GM18517 (cell line): ENCODE measurements at regions not wholly inside any gene's neighbourhood (a gene's known extent, or its start where the extent isn't known, plus 50 kb on each side); places are given as distances from the start of the nearest gene placed in this dataset.

Source experiments
- ATAC-seq: cut with Tn5 transposase; IDR thresholded peaks from one replicate; pipeline ENCODE4 v1.9.1; 2021; ENCODE audit warnings: mild to moderate bottlenecking, moderate library complexity; ENCODE audit not compliant: unreplicated experiment

GRCh38 chr9:78595200-78595945 is 298.4 kb downstream of the PSAT1 start:
- no peak for ATAC-seq

DNA sequence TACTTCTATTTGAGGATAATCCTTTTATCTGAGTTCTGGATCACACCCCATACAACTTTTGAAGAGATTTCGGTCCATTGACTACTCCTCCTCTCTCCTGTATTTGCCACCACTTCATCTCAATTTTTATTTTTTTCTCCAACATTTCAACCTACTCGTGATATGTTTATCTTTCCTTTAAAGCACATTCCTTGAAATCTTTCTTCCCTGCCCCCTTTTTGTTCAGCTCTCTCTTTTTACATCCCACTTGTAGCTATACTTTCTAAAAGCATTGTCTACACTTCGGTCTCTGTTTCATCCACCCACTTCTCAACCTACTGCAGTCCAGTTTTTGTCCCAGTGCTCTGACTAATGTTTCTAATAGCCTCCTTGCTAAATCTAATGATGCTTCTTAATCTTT is 299.4 kb downstream of the PSAT1 start:
- no peak for ATAC-seq

DNA sequence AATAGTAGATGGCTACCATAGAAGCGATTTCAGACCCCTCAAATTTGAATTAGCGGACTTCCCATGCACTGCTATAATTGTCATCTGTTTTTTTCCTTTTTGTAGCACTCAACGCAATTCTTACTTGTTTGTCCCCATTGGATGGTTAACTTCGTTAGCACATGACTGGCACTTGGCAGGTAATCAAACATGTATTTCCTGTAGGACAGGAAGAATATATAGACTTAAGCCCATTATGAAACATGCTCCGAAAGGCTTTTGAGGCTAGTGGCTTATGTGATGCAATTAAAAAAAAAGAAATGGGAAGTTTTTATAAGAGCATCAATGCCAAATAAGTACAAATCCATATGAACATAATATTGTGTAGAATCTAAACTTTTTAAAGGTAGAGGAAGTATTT is 301.2 kb downstream of the PSAT1 start:
- ATAC-seq, result no peak

DNA sequence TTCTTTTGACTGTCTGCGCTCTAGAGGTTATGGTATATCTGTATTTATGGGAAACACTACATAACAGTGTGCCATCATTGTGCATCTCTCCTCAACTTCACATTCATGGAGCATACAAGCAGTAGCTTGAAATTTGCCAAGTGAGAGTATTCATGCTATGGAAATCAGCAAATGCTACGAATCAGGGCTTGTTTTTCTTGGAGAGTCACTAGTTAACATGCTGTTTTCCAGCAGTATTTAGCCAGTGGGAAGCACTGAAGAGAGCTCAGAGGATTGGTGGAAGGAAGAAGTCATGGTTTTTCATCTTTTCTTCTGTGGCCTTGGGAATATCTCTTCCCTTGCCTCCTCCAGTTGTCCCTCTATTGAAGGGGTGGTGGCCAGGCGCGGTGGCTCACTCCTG is 303.0 kb downstream of the PSAT1 start:
- ATAC-seq, result no peak

DNA sequence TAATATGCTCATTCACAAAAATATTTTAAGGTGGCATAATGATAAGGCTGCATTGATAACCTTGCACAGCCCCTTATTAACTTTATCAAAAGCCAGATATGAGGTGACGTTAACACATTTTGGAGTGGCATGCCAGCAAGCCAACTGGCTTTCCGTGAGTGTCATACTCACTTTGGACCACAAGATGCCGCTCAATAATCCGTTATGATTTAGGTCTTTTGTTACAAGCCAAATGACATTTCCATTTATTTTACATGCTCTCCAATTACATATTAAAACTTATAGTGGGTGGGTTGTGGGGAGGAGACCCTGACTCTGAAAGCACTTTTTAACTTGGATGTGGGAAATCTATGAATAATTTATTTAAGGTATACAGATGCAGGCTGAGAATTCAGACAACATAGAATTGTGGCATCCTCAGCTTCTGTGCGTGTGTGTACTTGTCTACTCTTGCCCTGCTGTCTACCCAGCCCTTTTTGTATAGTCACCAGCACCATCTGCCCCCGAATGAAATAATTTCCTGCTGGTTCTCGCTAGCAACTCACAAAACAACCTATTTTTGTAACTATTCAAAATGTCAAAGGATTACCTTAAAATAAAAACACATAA is 305.1 kb downstream of the PSAT1 start:
- peak; percentile 72 for ATAC-seq

- no peak for ATAC-seq
These were observed 308.4 kb downstream of the PSAT1 start for GRCh38 chr9:78605041-78606000.

GRCh38 chr9:78606001-78606379 is 309.1 kb downstream of the PSAT1 start:
- ATAC-seq, result no peak

DNA sequence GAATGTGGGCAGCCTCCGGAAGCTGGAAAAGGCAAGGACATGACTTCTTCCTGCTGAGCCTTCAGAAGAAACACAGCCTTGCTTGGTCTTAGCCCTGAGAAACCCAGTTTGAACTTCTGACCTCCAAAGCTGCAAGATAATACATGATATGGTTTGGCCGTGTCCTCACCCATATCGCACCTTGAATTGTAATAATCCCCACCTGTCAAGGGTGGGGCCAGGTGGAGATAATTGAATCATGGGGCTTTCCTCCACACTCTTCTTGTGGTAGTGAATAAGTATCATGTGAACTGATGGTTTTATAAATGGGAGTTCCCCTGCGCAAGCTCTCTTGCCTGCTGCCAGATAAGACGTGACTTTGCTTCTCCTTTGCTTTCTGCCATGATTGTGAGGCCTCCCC is 310.9 kb downstream of the PSAT1 start:
- no peak for ATAC-seq

GRCh38 chr9:78609450-78609849 is 312.5 kb downstream of the PSAT1 start:
- no peak for ATAC-seq

- ATAC-seq, result no peak
These were observed 315.2 kb downstream of the PSAT1 start for GRCh38 chr9:78612091-78612490.

- no peak for ATAC-seq
These were observed 316.1 kb downstream of the PSAT1 start for GRCh38 chr9:78613006-78613405.

- ATAC-seq, result no peak
These were observed 318.0 kb downstream of the PSAT1 start for GRCh38 chr9:78614892-78615291.

- ATAC-seq, result no peak
These were observed 318.4 kb downstream of the PSAT1 start for GRCh38 chr9:78615372-78615771.

GRCh38 chr9:78618735-78619134 is 321.8 kb downstream of the PSAT1 start:
- no peak for ATAC-seq

DNA sequence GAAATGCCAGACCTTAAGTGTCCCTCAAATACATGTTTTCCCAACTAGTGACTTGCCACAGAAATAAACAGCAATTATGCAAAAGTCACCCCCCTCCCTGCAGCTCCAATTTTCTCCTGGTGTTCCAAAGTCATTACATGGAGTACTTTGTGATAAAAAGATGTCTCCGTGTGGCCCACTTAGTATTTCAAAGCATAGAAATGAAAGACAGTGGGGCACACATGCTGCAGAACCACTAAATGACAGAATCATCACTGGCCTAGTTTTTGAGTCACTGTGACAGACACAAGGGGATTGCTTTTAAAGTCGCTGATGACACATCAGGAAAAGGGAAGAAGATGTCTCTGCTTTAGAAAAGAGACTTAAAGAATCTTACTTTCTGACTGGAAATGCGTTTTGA is 323.4 kb downstream of the PSAT1 start:
- no peak for ATAC-seq

DNA sequence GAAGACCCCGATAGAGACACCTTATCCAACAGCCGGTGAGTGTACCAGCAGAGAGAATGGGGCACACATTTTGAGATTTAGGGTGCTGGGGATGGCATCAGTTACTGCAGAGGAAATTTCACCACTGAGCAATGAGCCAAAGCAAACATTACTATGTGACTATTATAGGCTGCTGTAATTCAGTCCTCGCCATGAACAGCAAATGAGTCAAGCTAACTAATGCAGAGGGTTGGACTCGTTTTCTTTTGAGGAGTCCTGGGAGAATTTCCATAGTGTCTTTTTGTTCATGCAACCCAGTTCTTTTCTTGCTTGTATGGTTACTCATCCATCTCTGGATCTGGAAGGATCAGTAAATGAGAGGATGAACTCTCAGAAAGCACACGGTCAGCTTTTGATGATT is 323.8 kb downstream of the PSAT1 start:
- ATAC-seq, result no peak

DNA sequence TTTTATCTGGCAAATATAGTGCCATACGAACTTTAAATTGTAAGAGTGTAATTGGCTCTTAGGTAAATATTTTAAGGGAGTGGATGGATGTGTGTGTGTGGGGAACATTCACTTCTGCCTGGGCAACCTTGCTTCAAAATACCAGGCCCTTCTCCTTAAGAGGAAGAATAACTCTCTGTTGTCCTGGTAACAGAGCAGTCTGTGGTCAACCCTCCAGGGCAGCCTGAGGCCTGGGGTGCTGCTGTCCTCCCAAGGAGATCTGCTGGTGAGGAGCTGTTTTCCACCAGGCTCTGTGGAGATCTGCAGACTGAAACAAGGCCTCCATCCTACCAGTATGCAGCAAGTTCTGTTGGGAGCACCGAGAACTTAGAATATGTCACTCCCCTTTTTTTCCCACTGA is 325.2 kb downstream of the PSAT1 start:
- ATAC-seq, result no peak

GRCh38 chr9:78626971-78627370 is 330.0 kb downstream of the PSAT1 start:
- ATAC-seq, result no peak

DNA sequence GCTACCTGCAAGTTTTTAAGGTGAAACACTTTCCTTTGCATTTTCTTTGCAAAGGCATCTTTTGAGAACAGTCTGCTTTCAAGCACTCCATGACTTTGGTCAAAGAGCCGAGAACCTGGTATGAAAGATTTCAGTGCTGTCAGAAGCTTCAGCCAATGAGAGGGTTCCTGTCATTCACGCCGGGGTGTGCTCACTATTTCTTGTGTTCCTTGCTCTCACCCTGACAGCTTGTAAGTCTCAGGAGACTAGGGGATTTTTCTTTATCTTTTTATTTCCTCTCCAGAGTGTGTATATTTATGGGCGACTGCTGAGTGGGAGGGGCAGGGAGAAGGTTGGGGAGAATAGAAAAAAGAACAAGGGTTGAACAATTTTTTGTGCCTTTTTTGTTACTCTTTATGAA is 334.0 kb downstream of the PSAT1 start:
- ATAC-seq, result no peak

- ATAC-seq, result no peak
These were observed 343.8 kb downstream of the PSAT1 start for GRCh38 chr9:78640728-78641127.

- ATAC-seq, result no peak
These were observed 347.4 kb downstream of the PSAT1 start for GRCh38 chr9:78644359-78644758.

DNA sequence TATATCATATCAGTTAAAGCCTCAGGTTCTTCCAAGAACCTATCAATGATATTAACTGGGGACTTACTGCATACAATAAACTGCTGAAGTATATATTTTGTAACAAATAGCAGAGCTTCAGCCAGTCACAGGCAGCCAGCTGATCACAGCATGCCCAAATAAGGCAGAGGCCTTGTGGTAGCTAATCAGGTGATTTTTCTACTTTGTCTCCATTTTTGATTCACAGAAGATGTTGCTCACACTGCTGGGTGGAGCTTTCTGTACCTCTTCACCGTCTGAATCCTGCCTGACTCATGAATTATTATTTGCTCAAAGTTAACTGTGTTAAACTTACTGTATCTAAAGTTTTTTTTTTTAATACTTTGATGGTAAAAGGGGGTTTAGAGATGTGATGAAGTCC is 357.4 kb downstream of the PSAT1 start:
- ATAC-seq, result no peak
